Neural progenitor cell (in vitro differentiated cells): ENCODE measurements at regions not wholly inside any gene's neighbourhood (a gene's known extent, or its start where the extent isn't known, plus 50 kb on each side); places are given as distances from the start of the nearest gene placed in this dataset.
A peak's percentile ranks its signal among the peaks of the same experiment; 100 is the strongest.
"Not testable (repeated sequence)": the region's sequence is repeated elsewhere in the genome, so short reads cannot be mapped to it uniquely, and the experiment has no call there.

Experiments used
- DNase-seq: peaks from one replicate; pipeline ENCODE4 v3.0.0-alpha.2; 2016; ENCODE audit warnings: low spot score
- H2AFZ ChIP-seq: fragments of 200-600 bp; sonication (generic); replicated peaks from 2 replicates; pipeline ENCODE4 v1.6.1; 2016; ENCODE audit warnings: antibody characterized with exemption
- H3F3A ChIP-seq: fragments of 200-600 bp; sonication (generic); 2 replicates; pipeline ENCODE4 v1.6.1; 2016; ENCODE audit warnings: antibody characterized with exemption, low read depth
- H3K27ac ChIP-seq: fragments of 200-600 bp; sonication (generic); 2 replicates; pipeline ENCODE4 v1.5.1; 2016; ENCODE audit warnings: mild to moderate bottlenecking
- H3K27me3 ChIP-seq: fragments of 200-600 bp; sonication (generic); 2 replicates; pipeline ENCODE4 v1.6.1; 2016; ENCODE audit warnings: mild to moderate bottlenecking, moderate library complexity
- H3K36me3 ChIP-seq: fragments of 200-600 bp; sonication (generic); 2 replicates; pipeline ENCODE4 v1.5.1; 2016
- H3K4me1 ChIP-seq: fragments of 200-600 bp; sonication (generic); 2 replicates; pipeline ENCODE4 v1.6.1; 2016; ENCODE audit warnings: mixed run types
- H3K4me2 ChIP-seq: fragments of 200-600 bp; sonication (generic); 2 replicates; pipeline ENCODE4 v1.6.1; 2016
- H3K4me3 ChIP-seq: fragments of 200-600 bp; sonication (generic); 2 replicates; pipeline ENCODE4 v1.5.1; 2016
- H3K79me2 ChIP-seq: fragments of 200-600 bp; sonication (generic); 2 replicates; pipeline ENCODE4 v1.6.1; 2016; ENCODE audit warnings: low read depth
- H3K9ac ChIP-seq: fragments of 200-600 bp; sonication (generic); 2 replicates; pipeline ENCODE4 v1.6.1; 2016
- H3K9me3 ChIP-seq: fragments of 200-600 bp; sonication (generic); 2 replicates; pipeline ENCODE4 v1.5.1; 2016; ENCODE audit warnings: low read depth
- H4K20me1 ChIP-seq: fragments of 200-600 bp; sonication (generic); 2 replicates; pipeline ENCODE4 v1.6.1; 2016; ENCODE audit warnings: low read depth
- H3K27ac Mint-ChIP-seq: 3 replicates; pipeline ENCODE4 v1.8.0; 2021; ENCODE audit warnings: mixed read lengths
- H3K27me3 Mint-ChIP-seq: 2 replicates; pipeline ENCODE4 v1.8.0; 2022; ENCODE audit warnings: low read depth, mild to moderate bottlenecking, inconsistent platforms, moderate library complexity, mixed read lengths; ENCODE audit not compliant: insufficient read depth
- H3K36me3 Mint-ChIP-seq: 3 replicates; pipeline ENCODE4 v1.8.0; 2021; ENCODE audit warnings: mixed read lengths
- H3K4me1 Mint-ChIP-seq: 3 replicates; pipeline ENCODE4 v1.8.0; 2021; ENCODE audit warnings: mixed read lengths
- H3K4me3 Mint-ChIP-seq: 3 replicates; pipeline ENCODE4 v1.8.0; 2021; ENCODE audit warnings: mild to moderate bottlenecking, moderate library complexity, mixed read lengths
- H3K9me3 Mint-ChIP-seq: 3 replicates; pipeline ENCODE4 v1.8.0; 2020; ENCODE audit warnings: mixed read lengths
- CTCF ChIP-seq: fragments of 200-600 bp; sonication (generic); IDR thresholded peaks from 2 replicates; pipeline ENCODE4 v1.5.1; 2017; ENCODE audit warnings: antibody characterized with exemption, mild to moderate bottlenecking
- EZH2 ChIP-seq: fragments of 200-600 bp; sonication (generic); IDR thresholded peaks from 2 replicates; pipeline ENCODE4 v1.6.1; 2017; ENCODE audit warnings: antibody characterized with exemption, mild to moderate bottlenecking, moderate library complexity
- EZH2phosphoT487 ChIP-seq: fragments of 200-600 bp; sonication (generic); IDR thresholded peaks from 2 replicates; pipeline ENCODE4 v1.6.1; 2017; ENCODE audit warnings: antibody characterized with exemption

- H3K9me3 Mint-ChIP-seq: no peaks in the 10 kb centered on the region
- no peaks in the 10 kb centered on the region for H3K36me3 Mint-ChIP-seq
- H3K36me3 ChIP-seq: peaks cover 6% of the 10 kb centered on the region
- no peak overlapping the region for H3K9ac ChIP-seq
- no peaks in the 10 kb centered on the region for H3K27me3 ChIP-seq
- H3K79me2 ChIP-seq: no peaks in the 10 kb centered on the region
- peaks cover 13% of the 10 kb centered on the region for H3F3A ChIP-seq
- TF ChIP-seq EZH2phosphoT487: no peak
- no peak for TF ChIP-seq EZH2
- no peak for TF ChIP-seq CTCF
- H3K9me3 ChIP-seq: peaks cover 6% of the 10 kb centered on the region
- DNase-seq: no peak
- H3K4me3 ChIP-seq: no peak overlapping the region
- peaks cover 17% of the 10 kb centered on the region for H3K4me1 ChIP-seq
- H3K4me2 ChIP-seq: peak overlapping the region; percentile 46
- H3K27me3 Mint-ChIP-seq: no peaks in the 10 kb centered on the region
- H2AFZ ChIP-seq: no peak overlapping the region
- peak overlapping the region; percentile 88 for H3K27ac ChIP-seq
- no peak overlapping the region for H3K27ac Mint-ChIP-seq
- no peak overlapping the region for H3K4me3 Mint-ChIP-seq
- H4K20me1 ChIP-seq: no peaks in the 10 kb centered on the region
- H3K4me1 Mint-ChIP-seq: no peaks in the 10 kb centered on the region
Measured at GRCh38 chr6:78379982-78380381, 487.4 kb upstream of the IRAK1BP1 start.

GRCh38 chr6:78380541-78380940 is 486.8 kb upstream of the IRAK1BP1 start:
- Mint-ChIP-seq H3K4me1 (no peaks in the 10 kb centered on the region), H3K36me3 (no peaks in the 10 kb centered on the region), H3K27me3 (no peaks in the 10 kb centered on the region), H3K4me3 (no peak overlapping the region), H3K9me3 (no peaks in the 10 kb centered on the region), H3K27ac (no peak overlapping the region)
- TF ChIP-seq EZH2: no peak
- no peak for TF ChIP-seq EZH2phosphoT487
- no peak for TF ChIP-seq CTCF
- Histone ChIP-seq H3F3A (peaks cover 13% of the 10 kb centered on the region), H3K79me2 (no peaks in the 10 kb centered on the region), H3K27ac (peak overlapping the region; percentile 88), H3K4me3 (no peak overlapping the region), H3K9ac (no peak overlapping the region), H4K20me1 (no peaks in the 10 kb centered on the region), H3K36me3 (peaks cover 6% of the 10 kb centered on the region), H3K27me3 (no peaks in the 10 kb centered on the region), H2AFZ (no peak overlapping the region), H3K9me3 (peaks cover 6% of the 10 kb centered on the region), H3K4me2 (peak overlapping the region; percentile 46), H3K4me1 (peaks cover 17% of the 10 kb centered on the region)
- no peak for DNase-seq

- no peak overlapping the region for H3K4me2 ChIP-seq
Measured at GRCh38 chr6:78383968-78384367, 483.4 kb upstream of the IRAK1BP1 start.

GRCh38 chr6:78386854-78387253 is 480.5 kb upstream of the IRAK1BP1 start:
- H3K36me3 Mint-ChIP-seq, H3K4me2 ChIP-seq, H3K27ac ChIP-seq, H3K4me1 Mint-ChIP-seq, H3K4me3 Mint-ChIP-seq, H3K9ac ChIP-seq, H4K20me1 ChIP-seq, H3K4me3 ChIP-seq, H3K9me3 Mint-ChIP-seq, DNase-seq, H3K27ac Mint-ChIP-seq, H3K4me1 ChIP-seq, H3F3A ChIP-seq, H3K27me3 Mint-ChIP-seq, H3K9me3 ChIP-seq, H3K27me3 ChIP-seq, H3K36me3 ChIP-seq, H2AFZ ChIP-seq, H3K79me2 ChIP-seq: not testable (repeated sequence)

More at GRCh38 chr6:78383968-78384367, 483.4 kb upstream of the IRAK1BP1 start:
- Histone ChIP-seq H3K4me3 (no peak overlapping the region), H2AFZ (no peak overlapping the region), H3K36me3 (peaks cover 6% of the 10 kb centered on the region), H3K9me3 (peaks cover 6% of the 10 kb centered on the region), H3K27ac (no peak overlapping the region), H3K27me3 (no peaks in the 10 kb centered on the region), H3K4me1 (peaks cover 17% of the 10 kb centered on the region), H3K79me2 (no peaks in the 10 kb centered on the region), H3K9ac (no peak overlapping the region), H4K20me1 (no peaks in the 10 kb centered on the region), H3F3A (peaks cover 13% of the 10 kb centered on the region)
- no peaks in the 10 kb centered on the region for H3K27me3 Mint-ChIP-seq
- H3K9me3 Mint-ChIP-seq: peaks cover 8% of the 10 kb centered on the region
- no peak overlapping the region for H3K27ac Mint-ChIP-seq
- H3K4me3 Mint-ChIP-seq: no peak overlapping the region
- H3K36me3 Mint-ChIP-seq: no peaks in the 10 kb centered on the region
- TF ChIP-seq EZH2 (no peak), CTCF (no peak), EZH2phosphoT487 (no peak)
- DNase-seq: no peak
- H3K4me1 Mint-ChIP-seq: no peaks in the 10 kb centered on the region
